ENCODE measurements at regions not wholly inside any gene's neighbourhood (a gene's known extent, or its start where the extent isn't known, plus 50 kb on each side); places are given as distances from the start of the nearest gene placed in this dataset.

GRCh38 chr22:34501366-34501965 is 564.5 kb upstream of the ISX start:
- no peak for DNase-seq (ENCODE audit: low read depth)
- H3K4me3 ChIP-seq (ENCODE audit: low read length), result no peak overlapping the region
- no peak for TF ChIP-seq CTCF (conservative IDR thresholded peaks at IDR 0.05; ENCODE audit: low read depth, low read length)

- TF ChIP-seq CTCF (conservative IDR thresholded peaks at IDR 0.05; ENCODE audit: low read depth, low read length), result no peak
- H3K4me3 ChIP-seq (ENCODE audit: low read length), result no peak overlapping the region
- DNase-seq (ENCODE audit: low read depth), result no peak
Observed at GRCh38 chr22:34502821-34503220, 563.1 kb upstream of the ISX start.

- DNase-seq (ENCODE audit: low read depth), result no peak
- TF ChIP-seq CTCF (conservative IDR thresholded peaks at IDR 0.05; ENCODE audit: low read depth, low read length), result no peak
- no peak overlapping the region for H3K4me3 ChIP-seq (ENCODE audit: low read length)
Observed at GRCh38 chr22:34508797-34509196, 557.2 kb upstream of the ISX start.

GRCh38 chr22:34526681-34527080 is 539.3 kb upstream of the ISX start:
- TF ChIP-seq CTCF (conservative IDR thresholded peaks at IDR 0.05; ENCODE audit: low read depth, low read length), result no peak
- H3K4me3 ChIP-seq (ENCODE audit: low read length), result no peak overlapping the region
- no peak for DNase-seq (ENCODE audit: low read depth)

- no peak for TF ChIP-seq CTCF (conservative IDR thresholded peaks at IDR 0.05; ENCODE audit: low read depth, low read length)
- DNase-seq (ENCODE audit: low read depth), result no peak
- no peak overlapping the region for H3K4me3 ChIP-seq (ENCODE audit: low read length)
Observed at GRCh38 chr22:34534101-34534500, 531.9 kb upstream of the ISX start.

GRCh38 chr22:34567367-34567766 is 498.6 kb upstream of the ISX start:
- TF ChIP-seq CTCF (conservative IDR thresholded peaks at IDR 0.05; ENCODE audit: low read depth, low read length), result no peak
- no peak overlapping the region for H3K4me3 ChIP-seq (ENCODE audit: low read length)
- no peak for DNase-seq (ENCODE audit: low read depth)

GRCh38 chr22:34570408-34570807 is 495.6 kb upstream of the ISX start:
- DNase-seq (ENCODE audit: low read depth), result no peak
- H3K4me3 ChIP-seq (ENCODE audit: low read length), result no peak overlapping the region
- no peak for TF ChIP-seq CTCF (conservative IDR thresholded peaks at IDR 0.05; ENCODE audit: low read depth, low read length)

Data from retinal pigment epithelial cell (primary cell).